GM12892 (cell line): ENCODE measurements at regions not wholly inside any gene's neighbourhood (a gene's known extent, or its start where the extent isn't known, plus 50 kb on each side); places are given as distances from the start of the nearest gene placed in this dataset.

Experiments used
- DNase-seq: peaks from one replicate; pipeline ENCODE4 v3.0.0; 2011; ENCODE audit not compliant: insufficient read length
- FAIRE-seq: peaks from 2 replicates; lab custom pipeline; 2011; peaks lifted over from hg19 to GRCh38; lab: Jason Lieb, UNC
- POLR2A ChIP-seq: IDR thresholded peaks from 2 replicates; pipeline ENCODE4 v1.6.1; 2011; ENCODE audit warnings: low read depth, low read length, control low read depth
- POLR2AphosphoS5 ChIP-seq: IDR thresholded peaks from 2 replicates; pipeline ENCODE4 v1.6.1; 2011; ENCODE audit warnings: low read depth, low read length, control low read depth
- TAF1 ChIP-seq: IDR thresholded peaks from 2 replicates; pipeline ENCODE4 v1.6.1; 2011; ENCODE audit warnings: low read depth, mild to moderate bottlenecking, control low read depth, low read length, borderline replicate concordance

DNA sequence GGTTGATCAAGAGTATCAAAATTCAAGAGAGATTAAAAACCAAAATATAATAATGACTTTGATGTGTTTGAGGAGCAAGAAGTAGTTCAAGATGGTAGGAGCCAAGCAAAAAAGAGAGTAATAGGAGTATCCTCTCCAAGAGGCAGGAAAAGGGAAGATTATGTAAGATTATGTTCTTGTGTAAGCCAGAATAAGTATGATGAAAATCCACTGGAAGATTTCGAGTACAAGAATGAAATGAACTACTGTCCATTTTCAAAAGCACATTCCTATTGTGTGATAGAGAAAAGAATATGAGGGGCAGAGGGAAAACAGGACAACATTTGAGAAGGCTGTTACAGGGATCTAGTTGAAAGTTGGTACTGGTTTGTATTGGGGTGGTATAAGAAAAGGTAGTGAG lies 659.6 kb upstream of the INTU start:
- TF ChIP-seq POLR2A (no peak), POLR2AphosphoS5 (no peak), TAF1 (no peak)
- FAIRE-seq (no peak), DNase-seq (no peak)

DNA sequence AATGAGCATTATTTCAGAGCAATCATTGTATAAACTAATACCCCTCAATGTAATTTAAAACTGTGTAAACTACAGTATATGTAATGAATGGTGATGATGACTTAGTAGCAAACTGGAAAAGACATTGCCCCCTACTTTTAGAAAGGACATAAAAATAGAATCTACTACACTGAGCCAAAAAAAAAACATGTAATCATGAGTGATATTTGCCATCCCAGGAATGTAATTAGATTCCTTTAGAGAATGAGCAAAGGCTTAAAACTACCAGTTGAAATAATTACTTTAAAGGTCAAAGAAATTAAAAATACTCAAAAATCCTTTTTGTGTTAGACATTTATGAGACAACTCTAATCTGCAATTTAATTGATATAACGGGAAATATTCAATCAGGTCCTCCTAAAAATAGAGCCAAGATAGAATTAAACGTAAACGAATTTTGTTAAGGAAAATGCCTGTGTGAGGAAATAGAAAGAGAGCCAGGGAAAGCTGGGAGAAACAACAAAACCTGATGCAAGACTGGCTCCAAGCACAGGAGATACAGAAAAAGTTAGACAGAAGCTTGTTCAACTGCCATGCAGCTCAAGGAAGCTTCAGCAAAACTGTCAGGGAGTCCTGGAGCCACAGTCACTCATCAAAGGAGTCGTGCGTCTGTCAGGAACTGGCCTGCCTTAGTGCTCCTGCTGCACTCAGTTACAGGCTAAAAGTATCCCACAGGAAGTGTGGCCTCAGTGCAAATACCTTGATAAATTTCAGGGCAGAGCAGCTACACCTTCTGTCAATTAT lies 655.7 kb upstream of the INTU start:
- TF ChIP-seq TAF1 = no peak
- no peak for TF ChIP-seq POLR2AphosphoS5
- no peak for TF ChIP-seq POLR2A
- no peak for FAIRE-seq
- no peak for DNase-seq

GRCh38 chr4:126986005-126986404 lies 646.8 kb upstream of the INTU start:
- DNase-seq (no peak), FAIRE-seq (no peak)
- no peak for TF ChIP-seq POLR2A
- no peak for TF ChIP-seq TAF1
- no peak for TF ChIP-seq POLR2AphosphoS5

- DNase-seq (no peak), FAIRE-seq (no peak)
- no peak for TF ChIP-seq POLR2AphosphoS5
- TF ChIP-seq POLR2A = no peak
Measured at GRCh38 chr4:126986828-126987227, 645.9 kb upstream of the INTU start.

GRCh38 chr4:126991965-126992364 lies 640.8 kb upstream of the INTU start:
- DNase-seq = no peak
- no peak for TF ChIP-seq TAF1
- TF ChIP-seq POLR2AphosphoS5 = no peak
- TF ChIP-seq POLR2A = no peak
- FAIRE-seq = no peak

GRCh38 chr4:126992910-126993309 lies 639.8 kb upstream of the INTU start:
- no peak for FAIRE-seq
- TF ChIP-seq POLR2A = no peak
- no peak for TF ChIP-seq TAF1
- no peak for TF ChIP-seq POLR2AphosphoS5

DNA sequence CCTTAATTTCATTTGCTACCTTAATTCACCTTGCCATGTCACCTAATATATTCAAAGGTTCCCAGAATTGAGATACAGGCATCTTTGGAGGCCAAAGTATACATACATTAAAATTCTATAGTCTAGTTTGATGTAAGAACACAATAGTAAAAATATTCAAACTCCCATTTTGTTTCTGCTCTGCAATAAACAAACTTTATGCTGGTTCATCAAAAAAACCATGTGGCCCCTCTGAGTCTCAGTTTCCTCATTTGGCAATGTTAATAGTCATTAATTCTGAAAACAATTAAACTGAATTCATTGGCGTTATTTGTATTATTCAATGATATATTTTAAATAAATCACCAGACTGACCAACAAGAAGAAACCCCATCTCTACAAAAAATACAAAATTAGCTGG lies 639.4 kb upstream of the INTU start:
- no peak for DNase-seq
- TF ChIP-seq TAF1 (no peak), POLR2A (no peak), POLR2AphosphoS5 (no peak)
- FAIRE-seq = no peak

More at GRCh38 chr4:126992910-126993309, 639.8 kb upstream of the INTU start:
- no peak for DNase-seq

DNA sequence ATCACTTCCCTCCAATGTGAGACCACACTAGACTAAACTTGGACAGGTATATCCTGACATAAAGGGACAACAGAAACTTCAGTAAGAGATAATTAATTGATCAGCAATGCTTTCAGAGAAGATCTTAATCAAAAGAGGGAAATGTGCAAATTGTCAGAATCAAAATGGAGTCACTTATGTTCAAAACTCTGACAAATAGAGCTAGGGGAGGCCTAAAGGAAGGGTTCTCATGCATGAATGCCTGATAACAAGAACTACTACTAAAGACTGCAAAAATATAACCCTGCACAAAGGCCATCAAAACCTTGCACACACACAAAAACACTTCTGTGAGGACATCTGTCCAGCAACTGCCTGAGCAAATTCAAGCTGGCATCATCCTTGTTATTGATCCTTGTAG lies 637.5 kb upstream of the INTU start:
- no peak for TF ChIP-seq POLR2AphosphoS5
- no peak for TF ChIP-seq POLR2A
- no peak for TF ChIP-seq TAF1
- no peak for FAIRE-seq
- DNase-seq = no peak

- FAIRE-seq (no peak), DNase-seq (no peak)
- TF ChIP-seq TAF1 = no peak
- TF ChIP-seq POLR2AphosphoS5 = no peak
- TF ChIP-seq POLR2A = no peak
Measured at GRCh38 chr4:127000110-127000509, 632.6 kb upstream of the INTU start.

DNA sequence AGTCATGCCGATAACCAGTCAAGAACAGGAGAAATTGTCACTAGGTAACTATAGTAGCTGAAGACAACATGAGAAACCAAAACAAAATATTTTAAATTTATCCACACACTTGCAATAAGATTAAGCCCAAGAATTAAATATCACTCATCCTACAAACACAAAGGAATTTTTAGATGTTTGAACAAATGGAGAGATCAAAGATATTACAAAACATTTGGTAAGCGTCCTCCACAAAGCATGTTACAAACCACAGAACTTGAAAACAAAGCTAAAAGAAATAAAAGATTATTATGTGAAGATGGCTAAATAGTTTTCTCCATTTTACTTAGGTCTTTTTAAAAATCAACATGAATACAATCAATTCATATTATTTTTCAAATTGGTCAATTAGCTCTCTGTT lies 631.9 kb upstream of the INTU start:
- no peak for TF ChIP-seq TAF1
- no peak for TF ChIP-seq POLR2AphosphoS5
- TF ChIP-seq POLR2A = no peak
- no peak for FAIRE-seq
- DNase-seq = no peak

GRCh38 chr4:127001933-127002332 lies 630.8 kb upstream of the INTU start:
- DNase-seq (no peak), FAIRE-seq (no peak)
- TF ChIP-seq POLR2AphosphoS5 = no peak
- TF ChIP-seq TAF1 = no peak
- TF ChIP-seq POLR2A = no peak

- TF ChIP-seq POLR2AphosphoS5 (no peak), POLR2A (no peak), TAF1 (no peak)
- FAIRE-seq (no peak), DNase-seq (no peak)
Measured at GRCh38 chr4:127006446-127006877, 626.3 kb upstream of the INTU start.

DNA sequence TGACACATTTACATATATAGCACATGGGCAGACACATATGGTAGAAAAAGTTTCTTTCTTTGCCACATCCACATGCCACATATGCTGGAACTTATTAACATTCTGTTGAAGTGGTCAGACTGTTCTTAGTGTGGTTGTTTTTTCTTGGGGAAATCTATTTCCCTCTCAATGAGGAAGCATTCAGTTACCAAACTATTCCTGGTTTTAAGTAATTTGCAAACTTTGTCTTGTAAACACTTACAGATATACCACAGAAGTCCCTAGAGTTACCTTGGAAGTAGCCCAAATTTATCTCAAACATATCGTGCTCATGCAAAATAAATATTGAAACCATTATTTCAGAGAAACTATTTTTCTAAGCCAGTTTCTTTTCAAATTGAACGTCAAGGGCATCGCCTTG lies 625.5 kb upstream of the INTU start:
- FAIRE-seq = no peak
- DNase-seq = no peak
- no peak for TF ChIP-seq POLR2A
- no peak for TF ChIP-seq TAF1
- no peak for TF ChIP-seq POLR2AphosphoS5
